GM12873 (cell line): ENCODE measurements at regions not wholly inside any gene's neighbourhood (a gene's known extent, or its start where the extent isn't known, plus 50 kb on each side); places are given as distances from the start of the nearest gene placed in this dataset.

Source experiments
- CTCF ChIP-seq: IDR thresholded peaks from 2 replicates; pipeline ENCODE4 v1.5.1; 2012; ENCODE audit warnings: low read depth, mild to moderate bottlenecking, moderate library complexity, low read length, control low read depth; ENCODE audit not compliant: insufficient read depth; ENCODE audit errors: missing control alignments

- no peak for TF ChIP-seq CTCF
These were observed 685.9 kb upstream of the USP15 start for GRCh38 chr12:61574339-61574738.

GRCh38 chr12:61584943-61585342 is 675.3 kb upstream of the USP15 start:
- no peak for TF ChIP-seq CTCF

GRCh38 chr12:61610143-61610542 is 650.1 kb upstream of the USP15 start:
- TF ChIP-seq CTCF: no peak

- TF ChIP-seq CTCF: no peak
These were observed 630.5 kb upstream of the USP15 start for GRCh38 chr12:61629702-61630101.

GRCh38 chr12:61646639-61647038 is 613.6 kb upstream of the USP15 start:
- TF ChIP-seq CTCF: no peak

GRCh38 chr12:61647566-61647965 is 612.6 kb upstream of the USP15 start:
- TF ChIP-seq CTCF: no peak

- TF ChIP-seq CTCF: no peak
These were observed 607.9 kb upstream of the USP15 start for GRCh38 chr12:61652265-61652664.
